ENCODE measurements at regions not wholly inside any gene's neighbourhood (a gene's known extent, or its start where the extent isn't known, plus 50 kb on each side); places are given as distances from the start of the nearest gene placed in this dataset.
"Not testable (repeated sequence)": the region's sequence is repeated elsewhere in the genome, so short reads cannot be mapped to it uniquely, and the experiment has no call there.

GRCh38 chr4:43607827-43608461, 715.4 kb downstream of the GRXCR1 start:
- TF ChIP-seq, protein P1, sequence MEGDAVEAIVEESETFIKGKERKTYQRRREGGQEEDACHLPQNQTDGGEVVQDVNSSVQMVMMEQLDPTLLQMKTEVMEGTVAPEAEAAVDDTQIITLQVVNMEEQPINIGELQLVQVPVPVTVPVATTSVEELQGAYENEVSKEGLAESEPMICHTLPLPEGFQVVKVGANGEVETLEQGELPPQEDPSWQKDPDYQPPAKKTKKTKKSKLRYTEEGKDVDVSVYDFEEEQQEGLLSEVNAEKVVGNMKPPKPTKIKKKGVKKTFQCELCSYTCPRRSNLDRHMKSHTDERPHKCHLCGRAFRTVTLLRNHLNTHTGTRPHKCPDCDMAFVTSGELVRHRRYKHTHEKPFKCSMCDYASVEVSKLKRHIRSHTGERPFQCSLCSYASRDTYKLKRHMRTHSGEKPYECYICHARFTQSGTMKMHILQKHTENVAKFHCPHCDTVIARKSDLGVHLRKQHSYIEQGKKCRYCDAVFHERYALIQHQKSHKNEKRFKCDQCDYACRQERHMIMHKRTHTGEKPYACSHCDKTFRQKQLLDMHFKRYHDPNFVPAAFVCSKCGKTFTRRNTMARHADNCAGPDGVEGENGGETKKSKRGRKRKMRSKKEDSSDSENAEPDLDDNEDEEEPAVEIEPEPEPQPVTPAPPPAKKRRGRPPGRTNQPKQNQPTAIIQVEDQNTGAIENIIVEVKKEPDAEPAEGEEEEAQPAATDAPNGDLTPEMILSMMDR (IDR thresholded peaks at IDR 0.05; ENCODE audit: extremely low read depth, insufficient read depth, missing control alignments): no peak
- in situ Hi-C loops (cut with MboI; ENCODE audit: low pct_unique_long_range_greater_than_20kb, low sequenced_read_pairs, unreplicated experiment): no loop called here
- DNase-seq (ENCODE audit: low spot score): no peak

GRCh38 chr4:43619219-43619618, 726.7 kb downstream of the GRXCR1 start:
- TF ChIP-seq, protein P1 (IDR thresholded peaks at IDR 0.05; ENCODE audit: extremely low read depth, insufficient read depth, missing control alignments): no peak
- in situ Hi-C loops (cut with MboI; ENCODE audit: low pct_unique_long_range_greater_than_20kb, low sequenced_read_pairs, unreplicated experiment): no loop called here
- no peak for DNase-seq (ENCODE audit: low spot score)

GRCh38 chr4:43637893-43638292, 745.4 kb downstream of the GRXCR1 start:
- in situ Hi-C loops (cut with MboI; ENCODE audit: low pct_unique_long_range_greater_than_20kb, low sequenced_read_pairs, unreplicated experiment); DNase-seq (ENCODE audit: low spot score): not testable (repeated sequence)

- TF ChIP-seq, protein P1 (IDR thresholded peaks at IDR 0.05; ENCODE audit: extremely low read depth, insufficient read depth, missing control alignments): no peak
Observed at GRCh38 chr4:43651991-43652390, 759.5 kb downstream of the GRXCR1 start.

GRCh38 chr4:43659547-43659946, 767.0 kb downstream of the GRXCR1 start:
- in situ Hi-C loops (cut with MboI; ENCODE audit: low pct_unique_long_range_greater_than_20kb, low sequenced_read_pairs, unreplicated experiment); DNase-seq (ENCODE audit: low spot score): not testable (repeated sequence)

More at GRCh38 chr4:43651991-43652390, 759.5 kb downstream of the GRXCR1 start:
- in situ Hi-C loops (cut with MboI; ENCODE audit: low pct_unique_long_range_greater_than_20kb, low sequenced_read_pairs, unreplicated experiment): no loop called here
- no peak for DNase-seq (ENCODE audit: low spot score)

- DNase-seq (ENCODE audit: low spot score); in situ Hi-C loops (cut with MboI; ENCODE audit: low pct_unique_long_range_greater_than_20kb, low sequenced_read_pairs, unreplicated experiment): not testable (repeated sequence)
Observed at GRCh38 chr4:43672265-43672885, 776.2 kb downstream of the KCTD8 start.

DNA sequence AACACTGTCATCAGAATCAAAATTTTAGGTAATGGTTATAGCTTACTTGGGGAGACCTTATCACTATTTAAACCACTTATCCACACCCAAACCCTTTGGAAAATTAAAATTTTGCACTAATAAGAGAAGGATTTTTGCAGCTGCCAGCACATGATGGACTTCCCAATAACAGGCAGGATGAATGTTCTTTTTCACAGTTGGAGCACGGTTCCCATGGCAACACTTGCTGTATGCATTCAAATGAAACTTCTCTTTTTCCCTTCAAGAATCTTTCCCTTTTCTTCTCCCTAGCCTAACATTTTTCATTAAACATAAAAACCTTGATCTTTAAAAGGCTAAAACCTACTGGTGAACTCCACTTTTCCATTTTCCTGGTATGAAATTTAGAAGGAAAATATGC, 768.2 kb downstream of the KCTD8 start:
- in situ Hi-C loops (cut with MboI; ENCODE audit: low pct_unique_long_range_greater_than_20kb, low sequenced_read_pairs, unreplicated experiment): no loop called here
- TF ChIP-seq, protein P1 (IDR thresholded peaks at IDR 0.05; ENCODE audit: extremely low read depth, insufficient read depth, missing control alignments): no peak
- DNase-seq (ENCODE audit: low spot score): no peak

DNA sequence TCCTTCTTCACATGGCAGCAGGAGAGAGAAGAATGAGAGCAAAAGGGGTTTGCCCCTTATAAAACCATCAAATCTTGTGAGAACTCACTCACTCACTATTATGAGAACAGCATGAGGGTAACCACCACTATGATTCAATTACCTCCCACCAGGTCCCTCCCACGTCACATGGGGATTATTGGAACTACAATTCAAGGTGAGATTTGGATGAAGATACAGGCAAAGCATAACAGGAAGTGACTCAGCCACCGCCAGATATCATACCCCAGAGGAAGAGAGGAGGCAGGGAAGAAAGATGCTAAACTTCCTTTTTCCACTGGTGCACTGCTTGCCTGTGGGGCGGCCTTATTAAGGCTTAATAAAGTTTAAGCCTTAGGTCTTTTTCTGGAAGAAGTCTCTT, 766.1 kb downstream of the KCTD8 start:
- in situ Hi-C loops (cut with MboI; ENCODE audit: low pct_unique_long_range_greater_than_20kb, low sequenced_read_pairs, unreplicated experiment): no loop called here

More for the DNA sequence above, 766.1 kb downstream of the KCTD8 start:
- TF ChIP-seq, protein P1 (IDR thresholded peaks at IDR 0.05; ENCODE audit: extremely low read depth, insufficient read depth, missing control alignments): no peak
- DNase-seq (ENCODE audit: low spot score): no peak

Measured in GM13977 (cell line).